Chondrocyte (in vitro differentiated cells): ENCODE measurements at regions not wholly inside any gene's neighbourhood (a gene's known extent, or its start where the extent isn't known, plus 50 kb on each side); places are given as distances from the start of the nearest gene placed in this dataset.

Source experiments
- DNase-seq: peaks from one replicate; pipeline ENCODE4 v3.0.0; 2021; ENCODE audit warnings: mixed read lengths, low spot score
- H3K27ac Mint-ChIP-seq: one replicate; pipeline ENCODE4 v1.8.0; 2021; ENCODE audit warnings: mild to moderate bottlenecking, moderate library complexity, mixed read lengths; ENCODE audit not compliant: unreplicated experiment
- H3K27me3 Mint-ChIP-seq: 2 replicates; pipeline ENCODE4 v1.8.0; 2021; ENCODE audit warnings: low read depth, mixed read lengths
- H3K36me3 Mint-ChIP-seq: 2 replicates; pipeline ENCODE4 v1.8.0; 2021; ENCODE audit warnings: low read depth, mixed read lengths
- H3K4me1 Mint-ChIP-seq: 2 replicates; pipeline ENCODE4 v1.8.0; 2021; ENCODE audit warnings: low read depth, mild to moderate bottlenecking, mixed read lengths
- H3K4me3 Mint-ChIP-seq: one replicate; pipeline ENCODE4 v1.8.0; 2021; ENCODE audit warnings: mild to moderate bottlenecking, moderate library complexity, mixed read lengths; ENCODE audit not compliant: unreplicated experiment
- H3K9me3 Mint-ChIP-seq: 2 replicates; pipeline ENCODE4 v1.8.0; 2021; ENCODE audit warnings: low read depth, mixed read lengths
- TF ChIP-seq, protein P1 (sequence below): fragments of 200-600 bp; sonication (generic); IDR thresholded peaks from 2 replicates; pipeline ENCODE4 v1.5.0; 2021; ENCODE audit warnings: antibody characterized with exemption, mild to moderate bottlenecking, moderate library complexity

DNA sequence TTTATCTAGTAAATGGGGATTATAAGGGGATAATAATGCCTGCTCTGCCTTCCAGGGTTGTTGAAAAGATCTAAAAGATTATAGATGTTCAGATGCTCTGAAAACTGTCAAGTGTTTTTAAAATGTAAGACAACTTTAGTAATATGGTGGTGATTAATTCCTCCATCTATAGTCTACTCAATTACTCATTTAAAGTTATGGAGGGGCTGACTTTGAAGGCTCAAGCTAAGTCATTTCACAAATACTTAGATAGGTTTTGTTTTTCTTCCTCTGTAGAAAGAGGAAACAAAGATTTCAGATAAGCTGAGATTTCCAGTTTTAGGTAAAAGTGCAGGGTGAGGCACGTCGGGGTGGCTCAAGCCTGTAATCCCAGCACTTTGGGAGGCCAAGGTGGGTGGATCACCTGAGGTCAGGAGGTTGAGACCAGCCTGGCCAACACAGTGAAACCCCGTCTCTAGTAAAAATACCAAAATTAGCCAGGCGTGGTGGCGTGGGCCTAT, 50.5 kb upstream of the PIM1 start:
- Mint-ChIP-seq H3K36me3 (no peaks in the 10 kb centered on the region), H3K27me3 (no peaks in the 10 kb centered on the region), H3K9me3 (no peaks in the 10 kb centered on the region), H3K27ac (no peak overlapping the region), H3K4me1 (no peaks in the 10 kb centered on the region), H3K4me3 (no peak overlapping the region)
- TF ChIP-seq, protein P1, sequence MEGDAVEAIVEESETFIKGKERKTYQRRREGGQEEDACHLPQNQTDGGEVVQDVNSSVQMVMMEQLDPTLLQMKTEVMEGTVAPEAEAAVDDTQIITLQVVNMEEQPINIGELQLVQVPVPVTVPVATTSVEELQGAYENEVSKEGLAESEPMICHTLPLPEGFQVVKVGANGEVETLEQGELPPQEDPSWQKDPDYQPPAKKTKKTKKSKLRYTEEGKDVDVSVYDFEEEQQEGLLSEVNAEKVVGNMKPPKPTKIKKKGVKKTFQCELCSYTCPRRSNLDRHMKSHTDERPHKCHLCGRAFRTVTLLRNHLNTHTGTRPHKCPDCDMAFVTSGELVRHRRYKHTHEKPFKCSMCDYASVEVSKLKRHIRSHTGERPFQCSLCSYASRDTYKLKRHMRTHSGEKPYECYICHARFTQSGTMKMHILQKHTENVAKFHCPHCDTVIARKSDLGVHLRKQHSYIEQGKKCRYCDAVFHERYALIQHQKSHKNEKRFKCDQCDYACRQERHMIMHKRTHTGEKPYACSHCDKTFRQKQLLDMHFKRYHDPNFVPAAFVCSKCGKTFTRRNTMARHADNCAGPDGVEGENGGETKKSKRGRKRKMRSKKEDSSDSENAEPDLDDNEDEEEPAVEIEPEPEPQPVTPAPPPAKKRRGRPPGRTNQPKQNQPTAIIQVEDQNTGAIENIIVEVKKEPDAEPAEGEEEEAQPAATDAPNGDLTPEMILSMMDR, result no peak
- DNase-seq, result no peak
